Stimulated activated CD4-positive, alpha-beta T cell treated with anti-CD3 and anti-CD28 coated beads, TNF-alpha, amount 100 ng/mL, for 24 hours (primary cell): ENCODE measurements at regions not wholly inside any gene's neighbourhood (a gene's known extent, or its start where the extent isn't known, plus 50 kb on each side); places are given as distances from the start of the nearest gene placed in this dataset.

Experiments used
- DNase-seq, 3 experiments: peaks; one replicate each; pipeline ENCODE4 v3.0.0-alpha.2; 2020; ENCODE audit warnings: low read depth in 3 of 3

DNA sequence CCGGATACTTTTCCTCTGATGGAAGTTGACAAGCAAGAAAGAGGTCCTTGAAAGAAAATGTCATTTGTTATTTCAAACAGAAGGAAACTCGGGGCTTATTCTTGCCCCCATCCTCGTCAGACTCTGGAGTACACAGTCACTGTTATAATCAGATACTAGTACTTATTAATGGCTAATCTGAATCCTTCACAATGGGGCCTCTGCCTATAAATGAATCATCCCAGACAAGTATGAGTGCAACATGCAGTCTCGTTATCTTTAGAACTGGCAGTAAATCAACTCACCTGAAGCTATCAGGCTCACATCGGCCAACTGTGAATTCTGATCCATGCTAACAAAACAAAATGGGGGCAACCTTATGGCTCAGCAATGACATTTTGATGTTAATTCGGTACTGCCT, 216.7 kb downstream of the GRIN2B start:
- DNase-seq, result no peak

GRCh38 chr12:13749389-13749788, 232.0 kb downstream of the GRIN2B start:
- DNase-seq, result no peak

- DNase-seq, result no peak
Observed at GRCh38 chr12:13745111-13745860, 236.1 kb downstream of the GRIN2B start.

DNA sequence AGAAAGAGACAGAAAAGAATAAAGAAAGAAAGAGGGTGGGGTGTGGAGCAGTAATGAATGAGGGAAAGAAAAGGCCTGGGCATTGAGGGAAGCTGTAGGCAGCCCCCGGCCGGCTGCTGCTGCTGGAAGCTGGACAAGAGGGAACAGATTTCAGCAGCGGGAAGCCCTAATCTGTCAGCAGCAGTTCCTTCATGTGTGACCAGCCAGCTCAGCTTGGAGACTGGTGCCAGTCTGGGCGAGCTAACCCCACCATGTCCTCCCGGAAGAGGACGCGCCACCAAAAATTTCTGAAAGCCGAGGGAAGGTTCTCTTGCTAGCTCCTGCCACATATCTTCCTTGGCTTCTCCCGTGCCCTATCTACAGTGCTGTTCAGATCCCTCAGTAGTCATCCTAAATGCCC, 236.8 kb downstream of the GRIN2B start:
- DNase-seq, result no peak

- no peak for DNase-seq
Observed at GRCh38 chr12:13740149-13740545, 241.3 kb downstream of the GRIN2B start.

GRCh38 chr12:13735734-13736133, 245.7 kb downstream of the GRIN2B start:
- DNase-seq, result no peak

GRCh38 chr12:13734584-13735152, 246.7 kb downstream of the GRIN2B start:
- DNase-seq, result no peak

GRCh38 chr12:13727707-13728195, 253.7 kb downstream of the GRIN2B start:
- no peak for DNase-seq

DNA sequence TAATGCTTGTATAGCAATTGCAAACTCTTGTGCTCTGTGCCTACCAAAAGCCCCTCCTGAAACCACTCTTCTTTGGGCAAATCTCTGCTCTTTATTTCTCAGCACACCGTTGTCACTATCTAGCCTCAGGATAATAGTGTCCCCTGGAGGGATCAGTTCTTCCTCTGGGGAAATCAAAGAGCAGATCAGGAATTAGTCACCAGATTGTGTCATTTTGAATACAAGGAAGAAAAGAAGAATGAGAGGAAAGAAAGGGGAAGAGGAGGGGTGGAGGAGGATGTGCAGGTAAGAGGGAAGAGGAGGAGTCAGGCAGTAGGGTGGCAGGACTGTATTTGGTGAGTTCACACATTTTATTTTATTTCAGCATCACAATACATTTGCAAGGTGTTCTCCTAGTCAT, 256.4 kb downstream of the GRIN2B start:
- no peak for DNase-seq

DNA sequence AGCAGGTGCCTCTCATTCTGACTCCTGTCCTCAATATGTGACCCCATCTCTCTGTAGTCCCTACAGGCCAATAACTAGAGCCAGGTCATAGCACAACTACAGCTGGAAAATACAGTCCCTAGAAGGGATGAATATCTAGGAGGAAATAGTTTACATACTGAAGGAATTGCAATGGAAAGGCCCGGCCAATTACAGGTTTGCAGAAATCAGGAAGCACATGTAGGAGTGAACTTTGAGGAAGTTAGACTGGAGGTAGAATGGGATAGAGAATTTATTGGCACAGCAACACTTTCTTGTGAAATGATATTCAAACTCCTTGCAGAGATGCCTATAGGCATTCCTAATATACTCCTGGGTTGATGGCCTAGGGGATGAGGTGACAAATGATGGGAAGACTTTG, 257.3 kb downstream of the GRIN2B start:
- DNase-seq, result no peak

DNA sequence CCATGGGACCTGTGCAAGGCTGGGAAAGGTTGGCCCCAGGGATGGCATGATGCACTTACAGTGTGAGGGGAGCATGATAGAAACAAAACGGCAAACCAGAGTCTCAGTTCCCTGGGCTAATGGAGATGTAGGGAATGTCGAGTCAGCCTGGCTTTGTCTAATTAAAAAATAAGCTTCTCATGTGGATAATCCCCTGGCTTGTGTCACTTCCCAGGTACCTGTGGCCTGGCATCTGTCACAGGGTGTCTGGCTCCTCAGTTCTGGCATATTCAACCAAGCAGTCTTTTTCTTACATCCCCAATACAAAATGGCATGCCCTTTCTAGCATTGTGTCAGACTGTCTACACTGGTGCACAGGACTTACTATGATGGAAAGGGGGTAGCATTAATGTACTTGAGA, 261.4 kb downstream of the GRIN2B start:
- DNase-seq, result no peak

- no peak for DNase-seq
Observed at GRCh38 chr12:13718271-13718670, 263.1 kb downstream of the GRIN2B start.

GRCh38 chr12:13716119-13716518, 265.3 kb downstream of the GRIN2B start:
- no peak for DNase-seq

DNA sequence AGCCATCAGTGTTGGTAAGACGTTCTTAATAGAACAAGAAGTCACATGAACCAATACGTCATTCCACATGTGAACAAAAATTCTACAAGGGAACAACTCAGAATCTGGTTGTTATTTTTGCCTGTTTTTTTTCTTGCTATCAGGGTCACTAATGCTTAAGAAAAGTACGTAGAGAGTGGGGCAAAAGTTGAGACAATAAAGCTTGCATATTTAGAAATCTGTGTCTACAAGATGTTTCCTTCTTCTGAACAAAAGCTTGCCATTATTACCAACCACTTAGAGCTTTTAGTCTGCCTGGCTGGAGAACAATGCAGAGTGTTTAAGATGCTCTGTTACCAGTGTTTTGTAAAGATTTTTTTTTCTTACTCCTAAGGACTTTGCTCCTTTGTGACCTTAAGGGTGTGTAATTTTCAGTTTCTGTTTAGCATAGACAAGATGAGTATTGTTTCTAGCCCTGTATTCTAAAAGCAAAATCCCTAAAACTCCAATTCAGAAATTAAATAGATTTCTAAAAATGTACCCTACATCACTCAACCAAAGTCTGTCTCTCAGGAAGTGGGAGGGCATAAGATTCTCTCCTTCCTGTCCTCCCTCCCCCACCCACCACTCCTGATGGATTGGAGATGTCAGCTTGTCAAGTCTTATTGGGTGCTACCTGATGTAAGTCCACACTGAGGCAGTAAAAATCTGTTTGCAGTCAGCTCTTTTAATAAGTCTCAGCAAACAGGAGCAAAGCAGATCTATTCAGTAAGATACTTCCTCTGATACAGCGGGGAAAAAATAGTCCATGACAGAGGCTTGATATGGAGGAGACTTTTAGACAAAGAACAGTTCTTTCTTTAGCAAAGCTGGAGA, 267.6 kb downstream of the GRIN2B start:
- no peak for DNase-seq

GRCh38 chr12:13707829-13708228, 273.6 kb downstream of the GRIN2B start:
- no peak for DNase-seq

DNA sequence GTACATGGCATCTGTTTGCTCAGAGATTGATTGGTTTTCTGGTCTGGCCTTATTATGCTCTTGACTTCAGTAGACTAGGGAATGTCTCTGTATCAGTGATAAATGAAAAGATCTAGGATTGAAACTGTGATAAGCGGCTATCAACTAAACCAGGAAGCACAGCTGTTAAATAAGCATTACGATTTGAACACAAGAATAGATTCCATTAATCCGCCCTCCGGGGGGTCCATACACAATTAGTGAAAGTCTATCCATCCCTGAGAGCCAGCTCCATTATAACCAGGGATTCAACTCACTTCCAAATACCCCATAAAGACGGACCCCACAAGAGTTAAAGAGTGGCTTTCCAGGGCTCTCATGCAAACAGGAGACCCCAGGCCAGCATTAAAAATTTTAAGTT, 279.0 kb downstream of the GRIN2B start:
- DNase-seq, result no peak

- DNase-seq, result no peak
Observed at GRCh38 chr12:13701502-13701901, 279.9 kb downstream of the GRIN2B start.

DNA sequence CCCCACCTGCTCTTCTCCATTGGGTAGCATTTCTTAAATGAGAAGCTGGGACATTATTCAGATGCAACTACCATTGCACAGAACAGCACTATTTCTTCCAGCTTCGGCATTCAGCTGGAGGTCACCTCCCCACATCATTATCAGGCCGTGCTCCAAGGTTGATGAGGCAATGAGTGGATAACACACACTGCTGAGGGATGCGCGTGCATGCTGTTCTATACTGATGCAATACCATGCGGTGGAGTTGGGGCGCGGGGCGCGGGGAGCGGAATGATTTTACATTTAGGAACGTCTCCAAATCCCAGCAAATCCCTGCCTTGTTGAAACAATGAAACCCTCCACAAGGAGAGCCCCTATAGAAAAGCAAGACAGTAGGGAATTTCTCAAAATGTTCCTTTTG, 283.4 kb downstream of the GRIN2B start:
- DNase-seq, result no peak

DNA sequence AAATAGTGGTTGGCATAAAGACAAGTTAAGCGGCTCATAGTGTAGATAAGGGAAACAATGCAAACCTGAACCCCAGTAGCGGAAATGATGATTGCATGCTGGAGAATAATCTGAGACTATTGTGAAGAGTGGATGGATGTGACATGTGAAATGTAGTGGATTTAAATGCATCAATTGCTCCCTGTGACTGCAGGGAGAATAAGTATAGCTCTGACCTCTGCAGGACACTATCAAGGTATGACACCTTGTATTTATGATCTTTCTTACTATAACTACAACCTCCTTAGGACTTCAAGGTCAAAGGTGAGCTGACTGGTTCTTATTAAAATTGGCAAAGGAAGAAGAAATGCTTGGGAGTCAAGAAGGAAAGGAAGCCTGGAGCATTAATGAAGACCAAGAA, 285.6 kb downstream of the GRIN2B start:
- DNase-seq, result no peak

GRCh38 chr12:13692332-13692731, 289.1 kb downstream of the GRIN2B start:
- no peak for DNase-seq

DNA sequence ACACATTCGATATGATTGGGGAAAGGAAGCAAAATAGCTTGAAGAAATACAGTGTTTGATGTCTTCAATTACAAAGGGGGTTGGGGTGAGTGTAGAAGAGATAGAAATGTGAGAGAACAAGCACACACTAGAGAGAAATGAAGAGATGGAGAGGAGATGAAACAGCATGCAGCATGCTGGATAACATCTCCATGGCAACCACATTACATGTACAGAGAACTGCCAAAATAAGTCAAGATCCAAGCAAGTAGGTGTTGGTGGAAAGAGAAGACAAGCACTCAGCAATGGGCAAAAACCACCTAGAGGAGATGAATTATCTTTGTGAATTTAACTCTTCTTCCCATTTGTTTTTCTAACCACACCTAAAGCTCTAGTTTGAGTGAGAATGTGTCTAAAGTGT, 289.8 kb downstream of the GRIN2B start:
- DNase-seq, result no peak

DNA sequence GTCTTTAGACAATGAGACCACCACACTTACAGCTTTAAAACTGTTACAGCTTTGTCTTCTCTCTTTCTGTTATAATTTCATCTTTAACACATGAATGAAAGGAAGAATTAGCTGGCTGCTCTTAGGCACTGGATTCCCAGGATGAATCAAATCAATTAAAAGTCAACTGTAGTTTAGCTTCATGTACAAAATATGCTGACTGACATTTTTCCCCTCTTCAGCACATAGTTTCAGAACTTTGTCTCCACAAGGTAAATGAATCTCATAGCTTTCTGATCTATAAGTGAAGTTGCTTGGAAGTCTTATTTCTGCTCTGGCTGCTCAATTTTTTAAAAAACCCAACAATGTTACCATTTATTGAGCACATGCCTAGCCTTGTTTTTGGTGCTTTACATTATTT, 293.8 kb downstream of the GRIN2B start:
- no peak for DNase-seq

DNA sequence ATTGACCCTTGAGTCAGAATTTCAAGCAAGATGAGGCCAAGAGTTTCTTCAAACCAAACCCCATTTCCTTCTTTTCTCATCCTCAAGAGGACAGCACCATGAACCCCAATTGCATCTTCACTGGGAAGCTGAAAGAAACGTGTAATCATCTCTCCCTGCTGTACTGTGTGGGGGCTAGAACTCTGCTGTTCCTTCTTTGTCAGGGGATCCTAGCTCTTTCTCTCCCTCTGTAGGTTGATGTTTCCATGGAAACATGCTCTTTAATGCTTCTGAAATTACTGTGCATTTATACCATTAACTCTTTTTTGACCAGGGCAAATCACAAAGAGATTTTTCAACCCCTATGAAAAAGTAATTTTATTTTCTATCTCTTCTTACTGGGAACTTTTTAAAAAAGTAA, 295.1 kb downstream of the GRIN2B start:
- no peak for DNase-seq
